H9 (cell line): ENCODE measurements at regions not wholly inside any gene's neighbourhood (a gene's known extent, or its start where the extent isn't known, plus 50 kb on each side); places are given as distances from the start of the nearest gene placed in this dataset.

Experiments
- DNase-seq: peaks from one replicate; pipeline ENCODE4 v3.0.0-alpha.2; 2017
- H2AFZ ChIP-seq: one replicate; pipeline ENCODE4 v1.6.1; 2013; ENCODE audit warnings: mild to moderate bottlenecking, low read length, control low read depth, moderate library complexity
- H2AK5ac ChIP-seq: 2 replicates; pipeline ENCODE4 v1.6.1; 2013; ENCODE audit warnings: low read length, control low read depth, mixed read lengths; ENCODE audit not compliant: insufficient read length
- H2BK120ac ChIP-seq: one replicate; pipeline ENCODE4 v1.6.1; 2013; ENCODE audit warnings: low read depth, mild to moderate bottlenecking, low read length, control low read depth, inconsistent platforms; ENCODE audit not compliant: poor library complexity, severe bottlenecking
- H2BK12ac ChIP-seq: 2 replicates; pipeline ENCODE4 v1.6.1; 2013; ENCODE audit warnings: low read length, control low read depth, mixed read lengths, low read depth; ENCODE audit not compliant: insufficient read length
- H2BK15ac ChIP-seq: 2 replicates; pipeline ENCODE4 v1.6.1; 2013; ENCODE audit warnings: low read depth, low read length, control low read depth
- H2BK20ac ChIP-seq: one replicate; pipeline ENCODE4 v1.6.1; 2013; ENCODE audit warnings: low read depth, mild to moderate bottlenecking, low read length, control low read depth, inconsistent platforms; ENCODE audit not compliant: poor library complexity, severe bottlenecking
- H2BK5ac ChIP-seq: 2 replicates; pipeline ENCODE4 v1.6.1; 2013; ENCODE audit warnings: low read length, control low read depth, mixed read lengths; ENCODE audit not compliant: insufficient read length
- H3K14ac ChIP-seq: 2 replicates; pipeline ENCODE4 v1.6.1; 2013; ENCODE audit warnings: low read length, control low read depth; ENCODE audit not compliant: insufficient read depth
- H3K18ac ChIP-seq: 2 replicates; pipeline ENCODE4 v1.6.1; 2013; ENCODE audit warnings: low read depth, mild to moderate bottlenecking, mixed read lengths, low read length, control low read depth; ENCODE audit not compliant: insufficient read length
- H3K23ac ChIP-seq: 2 replicates; pipeline ENCODE4 v1.6.1; 2013; ENCODE audit warnings: low read length, control low read depth, mixed read lengths, low read depth; ENCODE audit not compliant: insufficient read length
- H3K23me2 ChIP-seq: 2 replicates; pipeline ENCODE4 v1.6.1; 2013; ENCODE audit warnings: low read depth, mild to moderate bottlenecking, mixed read lengths, low read length, control low read depth; ENCODE audit not compliant: insufficient read length, poor library complexity, severe bottlenecking
- H3K27ac ChIP-seq: 2 replicates; pipeline ENCODE4 v1.5.1; 2013; ENCODE audit warnings: low read length, control low read depth, mixed read lengths, low read depth; ENCODE audit not compliant: insufficient read length
- H3K27me3 ChIP-seq: 2 replicates; pipeline ENCODE4 v1.6.1; 2013; ENCODE audit warnings: low read length, control low read depth, inconsistent platforms; ENCODE audit not compliant: insufficient read depth
- H3K4ac ChIP-seq: 2 replicates; pipeline ENCODE4 v1.6.1; 2013; ENCODE audit warnings: low read depth, mild to moderate bottlenecking, control low read depth, inconsistent platforms, low read length, moderate library complexity
- H3K4me1 ChIP-seq: 2 replicates; pipeline ENCODE4 v1.6.1; 2013; ENCODE audit warnings: low read length, control low read depth, inconsistent platforms; ENCODE audit not compliant: insufficient read depth
- H3K4me2 ChIP-seq: 2 replicates; pipeline ENCODE4 v1.6.1; 2013; ENCODE audit warnings: low read length, control low read depth, mixed read lengths; ENCODE audit not compliant: insufficient read length, insufficient read depth
- H3K56ac ChIP-seq: 2 replicates; pipeline ENCODE4 v1.6.1; 2013; ENCODE audit warnings: low read depth, mild to moderate bottlenecking, mixed read lengths, low read length, control low read depth; ENCODE audit not compliant: insufficient read length
- H3K79me1 ChIP-seq: 2 replicates; pipeline ENCODE4 v1.6.1; 2013; ENCODE audit warnings: low read depth, mild to moderate bottlenecking, moderate library complexity, low read length, control low read depth, inconsistent platforms; ENCODE audit not compliant: insufficient read depth, poor library complexity, severe bottlenecking
- H3K79me2 ChIP-seq: 2 replicates; pipeline ENCODE4 v1.6.1; 2013; ENCODE audit warnings: low read length, control low read depth, inconsistent platforms; ENCODE audit not compliant: insufficient read depth
- H3K9ac ChIP-seq: 2 replicates; pipeline ENCODE4 v1.6.1; 2013; ENCODE audit warnings: low read length, control low read depth, mixed read lengths; ENCODE audit not compliant: insufficient read length; ENCODE audit errors: extremely low read depth
- H3K9me3 ChIP-seq: one replicate; pipeline ENCODE4 v1.6.1; 2013; ENCODE audit warnings: low read depth, low read length, inconsistent platforms; ENCODE audit not compliant: control insufficient read depth
- H3T11ph ChIP-seq: one replicate; pipeline ENCODE4 v1.6.1; 2013; ENCODE audit warnings: mild to moderate bottlenecking, low read length, control low read depth, inconsistent platforms
- H4K20me1 ChIP-seq: one replicate; pipeline ENCODE4 v1.6.1; 2013; ENCODE audit not compliant: control insufficient read depth, insufficient read length, insufficient read depth
- H4K5ac ChIP-seq: 2 replicates; pipeline ENCODE4 v1.6.1; 2013; ENCODE audit warnings: low read depth, mild to moderate bottlenecking, mixed read lengths, low read length, control low read depth; ENCODE audit not compliant: insufficient read length
- H4K8ac ChIP-seq: replicated peaks from 2 replicates; pipeline ENCODE4 v1.6.1; 2013; ENCODE audit warnings: low read length, control low read depth, mixed read lengths, low read depth; ENCODE audit not compliant: insufficient read length
- H4K91ac ChIP-seq: 2 replicates; pipeline ENCODE4 v1.6.1; 2013; ENCODE audit warnings: low read depth, mild to moderate bottlenecking, moderate library complexity, mixed read lengths, low read length, control low read depth; ENCODE audit not compliant: insufficient read length
- H3K27ac Mint-ChIP-seq, 3 experiments: 2 replicates in 2 of 3; 3 replicates in 1 of 3; pipeline ENCODE4 v1.8.0; 2020 to 2021; ENCODE audit warnings: mixed read lengths in 3 of 3, mild to moderate bottlenecking in 1 of 3, moderate library complexity in 1 of 3
- H3K27me3 Mint-ChIP-seq: 2 replicates; pipeline ENCODE4 v1.8.0; 2021; ENCODE audit warnings: low read depth, mild to moderate bottlenecking, moderate library complexity, mixed read lengths
- H3K36me3 Mint-ChIP-seq, 3 experiments: 2 replicates in 2 of 3; 3 replicates in 1 of 3; pipeline ENCODE4 v1.8.0; 2020 to 2021; ENCODE audit warnings: low read depth in 3 of 3, mixed read lengths in 3 of 3; ENCODE audit not compliant: insufficient read depth in 1 of 3
- H3K4me1 Mint-ChIP-seq, 2 experiments: 2 replicates each; pipeline ENCODE4 v1.8.0; 2020; ENCODE audit warnings: mixed read lengths in 2 of 2
- H3K4me3 Mint-ChIP-seq, 2 experiments: 2 replicates in 1 of 2; 3 replicates in 1 of 2; pipeline ENCODE4 v1.8.0; 2020 to 2021; ENCODE audit warnings: mild to moderate bottlenecking in 2 of 2, mixed read lengths in 2 of 2, moderate library complexity in 1 of 2
- H3K9me3 Mint-ChIP-seq, 2 experiments: 2 replicates in 1 of 2; 3 replicates in 1 of 2; pipeline ENCODE4 v1.8.0; 2020; ENCODE audit warnings: mild to moderate bottlenecking in 2 of 2, mixed read lengths in 2 of 2, moderate library complexity in 1 of 2
- CTCF ChIP-seq: fragments of 200-600 bp; sonication (generic); conservative IDR thresholded peaks from 3 replicates; pipeline ENCODE4 v1.8.0; 2021; ENCODE audit warnings: antibody characterized with exemption, mild to moderate bottlenecking
- WGBS: extraction: QIAGEN DNeasy Blood & Tissue Kit; methylation state at CpG from one replicate; pipeline ENCODE4 v1.1.7; 2013; ENCODE audit warnings: missing lambda C conversion rate, low lambda C conversion rate, mixed read lengths; ENCODE audit not compliant: insufficient read length; ENCODE audit errors: extremely low coverage; 5-methylcytosine and 5-hydroxymethylcytosine counted together

GRCh38 chr3:34008191-34008590 lies 209.8 kb downstream of the PDCD6IP start:
- no peak overlapping the region for H2BK120ac ChIP-seq
- Mint-ChIP-seq H3K27me3 (peaks cover 8% of the 10 kb centered on the region), H3K36me3 (no peaks in the 10 kb centered on the region; a peak in 1 of 7 replicates), H3K4me3 (peak overlapping the region in 1 of 2 experiments; percentile 0; a peak in 2 of 5 replicates), H3K9me3 (no peaks in the 10 kb centered on the region), H3K4me1 (peaks cover 28 to 31% of the 10 kb centered on the region in 2 experiments), H3K27ac (peak overlapping the region; percentile 63 to 75 (median 71); a peak in 6 of 7 replicates)
- no peaks in the 10 kb centered on the region for H4K20me1 ChIP-seq
- no peak overlapping the region for H4K91ac ChIP-seq
- no peak overlapping the region for H2BK15ac ChIP-seq
- no peaks in the 10 kb centered on the region for H3K27me3 ChIP-seq
- no peak overlapping the region for H2BK5ac ChIP-seq
- H3K9me3 ChIP-seq = no peaks in the 10 kb centered on the region
- H3K4me2 ChIP-seq = no peak overlapping the region
- H3K27ac ChIP-seq = no peak overlapping the region
- H3T11ph ChIP-seq = no peak overlapping the region
- H4K5ac ChIP-seq = no peak overlapping the region
- H3K79me2 ChIP-seq = no peaks in the 10 kb centered on the region
- H3K23me2 ChIP-seq = no peaks in the 10 kb centered on the region
- H3K79me1 ChIP-seq = no peaks in the 10 kb centered on the region
- no peak overlapping the region for H2AK5ac ChIP-seq
- peak overlapping the region; percentile 18 for H3K18ac ChIP-seq
- WGBS = no CpG with 5 or more reads among the region's 1 CpG
- no peak overlapping the region for H2BK20ac ChIP-seq
- DNase-seq = peak; percentile 39
- no peak overlapping the region for H2BK12ac ChIP-seq
- no peak overlapping the region for H2AFZ ChIP-seq
- no peak overlapping the region for H3K23ac ChIP-seq
- H3K9ac ChIP-seq = no peak overlapping the region
- TF ChIP-seq CTCF = no peak
- H3K14ac ChIP-seq = no peak overlapping the region
- no peak overlapping the region for H3K4ac ChIP-seq
- H4K8ac ChIP-seq = no peak overlapping the region
- no peak overlapping the region for H3K56ac ChIP-seq
- no peaks in the 10 kb centered on the region; the same call in 1 of the 2 replicates for H3K4me1 ChIP-seq
